H1 (cell line): ENCODE measurements at regions not wholly inside any gene's neighbourhood (a gene's known extent, or its start where the extent isn't known, plus 50 kb on each side); places are given as distances from the start of the nearest gene placed in this dataset.

Experiments used
- CTCF ChIA-PET: fragments of 300-600 bp; sonication (Branson Sonifier 250); formaldehyde crosslinking; loops from one replicate; lab custom pipeline; 2021; ENCODE audit not compliant: partially characterized antibody; lab: Charles Lee
- POLR2A ChIA-PET: fragments of 300-600 bp; sonication (Branson Sonifier 250); formaldehyde crosslinking; loops from one replicate; lab custom pipeline; 2021; ENCODE audit warnings: inconsistent platforms; ENCODE audit not compliant: partially characterized antibody; lab: Charles Lee
- DNase-seq, 2 experiments: peaks; one replicate each; pipeline versions ENCODE4 v3.0.0 to v3.0.0-alpha.2; 2010 to 2022; ENCODE audit warnings: low spot score in 2 of 2, low read depth in 1 of 2, mixed read lengths in 1 of 2
- FAIRE-seq: peaks from 2 replicates; lab custom pipeline; 2011; peaks lifted over from hg19 to GRCh38; lab: Jason Lieb, UNC
- H2AFZ ChIP-seq: 2 replicates; pipeline ENCODE4 v1.8.1; 2012; ENCODE audit warnings: low read length, inconsistent platforms
- H2AK5ac ChIP-seq: 2 replicates; pipeline ENCODE4 v1.6.1; 2013; ENCODE audit warnings: low read depth, low read length
- H2BK120ac ChIP-seq: replicated peaks from 2 replicates; pipeline ENCODE3; 2013; ENCODE audit warnings: low read depth, low read length, inconsistent platforms
- H2BK12ac ChIP-seq: 2 replicates; pipeline ENCODE4 v1.6.1; 2013; ENCODE audit warnings: low read depth, low read length
- H2BK15ac ChIP-seq: 2 replicates; pipeline ENCODE4 v1.6.1; 2013; ENCODE audit warnings: low read length
- H2BK20ac ChIP-seq: 2 replicates; pipeline ENCODE4 v1.6.1; 2013; ENCODE audit warnings: low read length
- H2BK5ac ChIP-seq: 2 replicates; pipeline ENCODE4 v1.6.1; 2013; ENCODE audit warnings: low read depth, low read length
- H3K14ac ChIP-seq: 2 replicates; pipeline ENCODE4 v1.6.1; 2013; ENCODE audit warnings: inconsistent platforms; ENCODE audit not compliant: insufficient read length
- H3K18ac ChIP-seq: 2 replicates; pipeline ENCODE4 v1.6.1; 2013; ENCODE audit warnings: low read length; ENCODE audit errors: extremely low read depth
- H3K23ac ChIP-seq: 2 replicates; pipeline ENCODE4 v1.6.1; 2013; ENCODE audit warnings: inconsistent platforms; ENCODE audit not compliant: insufficient read length
- H3K23me2 ChIP-seq: 2 replicates; pipeline ENCODE4 v1.6.1; 2013; ENCODE audit warnings: low read depth, low read length
- H3K27ac ChIP-seq: 2 replicates; pipeline ENCODE4 v1.6.1; 2011; ENCODE audit warnings: low read depth, low read length, inconsistent platforms
- H3K27me3 ChIP-seq, 4 experiments: replicated peaks in 1 of 4; 1 replicate in 1 of 4; 2 replicates in 3 of 4; pipeline versions ENCODE4 v1.6.1 to v1.8.1; 2011 to 2013; ENCODE audit warnings: low read length in 3 of 4, mild to moderate bottlenecking in 3 of 4, inconsistent platforms in 2 of 4, mixed read lengths in 2 of 4, moderate library complexity in 1 of 4; ENCODE audit not compliant: control insufficient read depth in 3 of 4, insufficient read depth in 3 of 4; ENCODE audit errors: extremely low read depth in 1 of 4
- H3K36me3 ChIP-seq, 4 experiments: 2 replicates each; pipeline versions ENCODE4 v1.6.1 to v1.8.1; 2011 to 2013; ENCODE audit warnings: mild to moderate bottlenecking in 4 of 4, low read length in 3 of 4, moderate library complexity in 2 of 4, control low read depth in 1 of 4, inconsistent platforms in 1 of 4; ENCODE audit not compliant: insufficient read depth in 4 of 4, control insufficient read depth in 2 of 4
- H3K4ac ChIP-seq: replicated peaks from 2 replicates; pipeline ENCODE3; 2013; ENCODE audit warnings: low read length, low read depth, mixed read lengths, inconsistent platforms; ENCODE audit not compliant: insufficient read length
- H3K4me1 ChIP-seq, 4 experiments: replicated peaks in 1 of 4; 1 replicate in 1 of 4; 2 replicates in 3 of 4; pipeline versions ENCODE4 v1.6.1 to v1.8.1; 2011 to 2013; ENCODE audit warnings: low read length in 3 of 4, inconsistent platforms in 2 of 4, mixed read lengths in 1 of 4; ENCODE audit not compliant: insufficient read depth in 4 of 4, control insufficient read depth in 3 of 4
- H3K4me2 ChIP-seq, 2 experiments: 2 replicates each; pipeline versions ENCODE4 v1.6.1 to v1.8.1; 2011 to 2013; ENCODE audit warnings: low read depth in 2 of 2, low read length in 2 of 2, control low read depth in 1 of 2, inconsistent platforms in 1 of 2, mild to moderate bottlenecking in 1 of 2; ENCODE audit not compliant: insufficient read depth in 1 of 2
- H3K4me3 ChIP-seq, 4 experiments: fragments of 200-600, 300-600 bp in 1 of 4; sonication (generic), shearing (Covaris generic), sonication (Bioruptor Twin) in 1 of 4; 2 replicates each; pipeline versions ENCODE4 v1.5.1 to v1.8.1; 2011 to 2016; ENCODE audit warnings: low read length in 4 of 4, low read depth in 3 of 4, control low read depth in 2 of 4, inconsistent platforms in 2 of 4, mild to moderate bottlenecking in 2 of 4, mixed read lengths in 1 of 4, moderate library complexity in 1 of 4; ENCODE audit not compliant: insufficient read depth in 2 of 4; ENCODE audit errors: extremely low read depth in 1 of 4
- H3K56ac ChIP-seq: replicated peaks from 2 replicates; pipeline ENCODE3; 2013; ENCODE audit warnings: low read depth, mild to moderate bottlenecking, mixed read lengths, low read length, inconsistent platforms; ENCODE audit not compliant: insufficient read length
- H3K79me1 ChIP-seq: 2 replicates; pipeline ENCODE4 v1.6.1; 2013; ENCODE audit warnings: low read depth, low read length, control low read depth
- H3K79me2 ChIP-seq, 2 experiments: 2 replicates each; pipeline versions ENCODE4 v1.6.1 to v1.8.1; 2012 to 2013; ENCODE audit warnings: low read length in 2 of 2, mild to moderate bottlenecking in 2 of 2, inconsistent platforms in 1 of 2; ENCODE audit not compliant: insufficient read depth in 2 of 2, control insufficient read depth in 1 of 2
- H3K9ac ChIP-seq, 4 experiments: replicated peaks in 1 of 4; 1 replicate in 1 of 4; 2 replicates in 3 of 4; pipeline versions ENCODE4 v1.6.1 to v1.8.1; 2011 to 2013; ENCODE audit warnings: low read depth in 3 of 4, low read length in 3 of 4, control low read depth in 2 of 4, mild to moderate bottlenecking in 2 of 4, moderate library complexity in 2 of 4, inconsistent platforms in 1 of 4; ENCODE audit errors: extremely low read depth in 1 of 4
- H3K9me3 ChIP-seq, 2 experiments: 2 replicates each; pipeline versions ENCODE4 v1.6.1 to v1.8.1; 2012 to 2013; ENCODE audit warnings: mild to moderate bottlenecking in 2 of 2, moderate library complexity in 2 of 2, control low read depth in 1 of 2, inconsistent platforms in 1 of 2, low read depth in 1 of 2, low read length in 1 of 2, mixed read lengths in 1 of 2; ENCODE audit not compliant: insufficient read depth in 2 of 2
- H4K20me1 ChIP-seq, 2 experiments: replicated peaks in 1 of 2; 2 replicates each; pipeline versions ENCODE3 to v1.8.1; 2011 to 2013; ENCODE audit warnings: inconsistent platforms in 2 of 2, low read length in 2 of 2, mild to moderate bottlenecking in 1 of 2; ENCODE audit not compliant: insufficient read depth in 2 of 2, control insufficient read depth in 1 of 2
- H4K5ac ChIP-seq: 2 replicates; pipeline ENCODE4 v1.6.1; 2013; ENCODE audit warnings: low read length, low read depth, mixed read lengths, inconsistent platforms; ENCODE audit not compliant: insufficient read length
- H4K8ac ChIP-seq: 2 replicates; pipeline ENCODE4 v1.8.0; 2013; ENCODE audit warnings: mild to moderate bottlenecking, moderate library complexity, low read length, inconsistent platforms; ENCODE audit not compliant: insufficient read depth; ENCODE audit errors: extremely low read depth
- H4K91ac ChIP-seq: replicated peaks from 2 replicates; pipeline ENCODE3; 2013; ENCODE audit warnings: low read length, mixed read lengths, inconsistent platforms; ENCODE audit not compliant: insufficient read length
- BACH1 ChIP-seq: IDR thresholded peaks from 2 replicates; pipeline ENCODE4 v1.6.1; 2012; ENCODE audit warnings: low read length, improper control_type of control experiment
- CBX8 ChIP-seq: fragments of 300-800, 300-1000 bp; sonication (generic); IDR thresholded peaks from 2 replicates; pipeline ENCODE4 v1.7.1; 2016; ENCODE audit warnings: low read depth, low read length, borderline replicate concordance
- CREB1 ChIP-seq: IDR thresholded peaks from 2 replicates; pipeline ENCODE4 v1.6.1; 2012; ENCODE audit warnings: inconsistent platforms
- EGR1 ChIP-seq: IDR thresholded peaks from 2 replicates; pipeline ENCODE4 v1.6.1; 2011; ENCODE audit warnings: low read depth, low read length, borderline replicate concordance
- JUND ChIP-seq: IDR thresholded peaks from 2 replicates; pipeline ENCODE4 v1.6.1; 2011; ENCODE audit warnings: mild to moderate bottlenecking, improper control_type of control experiment, low read length
- KDM4A ChIP-seq: IDR thresholded peaks from one replicate; pipeline ENCODE4 v1.7.1; 2012; ENCODE audit warnings: low read depth, mild to moderate bottlenecking, moderate library complexity, low read length, inconsistent platforms; ENCODE audit not compliant: severe bottlenecking
- RAD21 ChIP-seq, 2 experiments: IDR thresholded peaks in 1 of 2; conservative IDR thresholded peaks in 1 of 2; 2 replicates each; pipeline ENCODE4 v1.6.1; 2011; ENCODE audit warnings: low read depth in 2 of 2, low read length in 2 of 2, improper control_type of control experiment in 1 of 2, inconsistent platforms in 1 of 2, mild to moderate bottlenecking in 1 of 2, moderate library complexity in 1 of 2
- SP4 ChIP-seq: IDR thresholded peaks from 2 replicates; pipeline ENCODE4 v1.6.1; 2012; ENCODE audit warnings: low read length, inconsistent platforms
- TAF1 ChIP-seq: IDR thresholded peaks from 2 replicates; pipeline ENCODE4 v1.6.1; 2011; ENCODE audit warnings: mild to moderate bottlenecking, low read depth, low read length
- WGBS, 2 experiments: shearing (Covaris generic) in 1 of 2; methylation state at CpG; one replicate each; pipeline versions ENCODE4 v1.1.6 to v1.1.7; 2013 to 2015; ENCODE audit warnings: low lambda C conversion rate in 2 of 2, mixed read lengths in 2 of 2, inconsistent platforms in 1 of 2, low coverage in 1 of 2, missing lambda C conversion rate in 1 of 2; ENCODE audit not compliant: insufficient replicate concordance in 2 of 2, insufficient coverage in 1 of 2, insufficient read length in 1 of 2; ENCODE audit errors: extremely low coverage in 1 of 2, missing lambda C conversion rate in 1 of 2; 5-methylcytosine and 5-hydroxymethylcytosine counted together

- Histone ChIP-seq H4K91ac (no peak overlapping the region), H2BK12ac (no peak overlapping the region), H3K23me2 (no peaks in the 10 kb centered on the region), H3K9ac (no peak overlapping the region), H2BK120ac (no peak overlapping the region), H3K4ac (no peak overlapping the region), H3K4me3 (no peak overlapping the region), H3K14ac (no peak overlapping the region), H3K27ac (no peak overlapping the region), H2BK20ac (no peak overlapping the region), H2AK5ac (no peak overlapping the region), H3K4me1 (peaks cover 0 to 2% (median 0%) of the 10 kb centered on the region in 4 experiments; a peak in 2 of 7 replicates), H3K9me3 (no peaks in the 10 kb centered on the region), H4K20me1 (no peaks in the 10 kb centered on the region), H3K36me3 (no peaks in the 10 kb centered on the region), H2AFZ (no peak overlapping the region), H3K4me2 (no peak overlapping the region), H3K56ac (no peak overlapping the region), H3K27me3 (no peaks in the 10 kb centered on the region), H3K18ac (no peak overlapping the region), H3K79me2 (no peaks in the 10 kb centered on the region), H2BK15ac (no peak overlapping the region), H4K5ac (no peak overlapping the region), H4K8ac (no peak overlapping the region), H3K23ac (no peak overlapping the region), H3K79me1 (no peaks in the 10 kb centered on the region), H2BK5ac (no peak overlapping the region)
- ChIA-PET CTCF (interaction anchor here (1.1 kb wide), 1 partner anchor 8 kb away, joined by 3 read pairs; no protein-coding TSS in a partner anchor), POLR2A (interaction anchor here (1.3 kb wide), 1 partner anchor 8 kb away, joined by 4 read pairs; no protein-coding TSS in a partner anchor)
- DNase-seq, result no peak
- no peak for TF ChIP-seq CBX8
- TF ChIP-seq SP4, result no peak
- TF ChIP-seq RAD21 (IDR thresholded peaks at IDR 0.05 in 1 of 2, conservative IDR thresholded peaks at IDR 0.05 in 1 of 2; ENCODE audit: low read depth in 2 of 2, low read length in 2 of 2), result no peak
- TF ChIP-seq BACH1, result no peak
- no peak for TF ChIP-seq TAF1
- TF ChIP-seq KDM4A, result no peak
- TF ChIP-seq CREB1, result no peak
- TF ChIP-seq EGR1, result no peak
- no peak for TF ChIP-seq JUND
- no peak for FAIRE-seq
- WGBS, 2 experiments, result 81% methylated on average over 2 of the region's 2 CpGs; no CpG with 5 or more reads in 1 of the 2 experiments
Measured at GRCh38 chr7:106392590-106392989, 107.8 kb upstream of the NAMPT start.
